GM10248 (cell line): ENCODE measurements at regions not wholly inside any gene's neighbourhood (a gene's known extent, or its start where the extent isn't known, plus 50 kb on each side); places are given as distances from the start of the nearest gene placed in this dataset.
"Not testable (repeated sequence)": the region's sequence is repeated elsewhere in the genome, so short reads cannot be mapped to it uniquely, and the experiment has no call there.

Experiments
- CTCF ChIA-PET: fragments of 300-600 bp; sonication (Branson Sonifier 250); formaldehyde crosslinking; extraction: SDS; loops from one replicate; lab custom pipeline; 2021; ENCODE audit warnings: antibody characterized with exemption; lab: Yijun Ruan, JAX
- POLR2A ChIA-PET: fragments of 350-650 bp; sonication (Branson Sonifier 250); formaldehyde crosslinking; extraction: SDS; loops from one replicate; lab custom pipeline; 2020; ENCODE audit warnings: antibody characterized with exemption; lab: Yijun Ruan, JAX
- DNase-seq: peaks from one replicate; pipeline ENCODE4 v3.0.0; 2012; ENCODE audit errors: extremely low spot score
- TF ChIP-seq, protein P1 (sequence below): IDR thresholded peaks from 2 replicates; pipeline ENCODE4 v1.5.1; 2012; ENCODE audit warnings: mild to moderate bottlenecking, low read depth; ENCODE audit errors: extremely low read depth, missing control alignments, control extremely low read depth

DNA sequence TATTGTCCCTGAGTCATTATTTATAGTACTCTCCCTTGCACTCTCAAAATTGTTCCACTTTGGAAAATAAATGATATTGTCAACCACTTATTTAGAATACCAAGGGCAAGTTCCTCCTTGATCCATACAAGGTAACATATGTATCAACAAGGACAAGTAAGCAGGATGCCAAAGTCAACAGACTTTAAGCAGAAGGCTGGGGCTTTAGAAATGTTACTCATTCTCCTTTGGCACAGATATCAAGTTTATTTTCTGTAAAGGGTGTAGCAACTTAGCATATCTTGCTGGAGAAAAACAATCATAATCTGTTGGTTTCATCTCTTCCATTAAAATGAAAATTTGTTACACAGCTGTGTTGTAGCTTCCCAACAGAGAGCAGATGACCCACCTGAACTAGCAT is 248.7 kb upstream of the SLC30A5 start:
- POLR2A ChIA-PET = no interaction called here
- TF ChIP-seq, protein P1, sequence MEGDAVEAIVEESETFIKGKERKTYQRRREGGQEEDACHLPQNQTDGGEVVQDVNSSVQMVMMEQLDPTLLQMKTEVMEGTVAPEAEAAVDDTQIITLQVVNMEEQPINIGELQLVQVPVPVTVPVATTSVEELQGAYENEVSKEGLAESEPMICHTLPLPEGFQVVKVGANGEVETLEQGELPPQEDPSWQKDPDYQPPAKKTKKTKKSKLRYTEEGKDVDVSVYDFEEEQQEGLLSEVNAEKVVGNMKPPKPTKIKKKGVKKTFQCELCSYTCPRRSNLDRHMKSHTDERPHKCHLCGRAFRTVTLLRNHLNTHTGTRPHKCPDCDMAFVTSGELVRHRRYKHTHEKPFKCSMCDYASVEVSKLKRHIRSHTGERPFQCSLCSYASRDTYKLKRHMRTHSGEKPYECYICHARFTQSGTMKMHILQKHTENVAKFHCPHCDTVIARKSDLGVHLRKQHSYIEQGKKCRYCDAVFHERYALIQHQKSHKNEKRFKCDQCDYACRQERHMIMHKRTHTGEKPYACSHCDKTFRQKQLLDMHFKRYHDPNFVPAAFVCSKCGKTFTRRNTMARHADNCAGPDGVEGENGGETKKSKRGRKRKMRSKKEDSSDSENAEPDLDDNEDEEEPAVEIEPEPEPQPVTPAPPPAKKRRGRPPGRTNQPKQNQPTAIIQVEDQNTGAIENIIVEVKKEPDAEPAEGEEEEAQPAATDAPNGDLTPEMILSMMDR = no peak
- DNase-seq = no peak
- CTCF ChIA-PET = no interaction called here

DNA sequence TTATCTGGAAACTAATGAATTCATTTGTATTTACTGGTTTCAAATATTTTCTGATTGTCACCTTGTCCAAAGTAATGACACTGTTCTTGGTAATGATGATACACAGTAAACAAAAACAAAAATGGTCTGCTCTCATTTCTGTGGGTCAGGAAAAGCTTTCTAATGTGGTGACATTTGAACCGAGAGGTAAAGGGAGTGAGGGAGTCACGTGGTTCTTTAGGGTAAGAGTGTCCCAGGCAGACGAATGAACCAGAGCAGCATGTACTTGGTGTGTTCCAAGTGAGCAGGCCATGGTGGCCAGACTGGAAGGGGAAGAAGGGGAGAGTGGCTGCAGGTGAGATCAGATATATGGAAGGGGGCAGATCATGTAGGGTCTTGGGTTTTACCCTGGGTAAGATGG is 247.0 kb upstream of the SLC30A5 start:
- CTCF ChIA-PET = no interaction called here
- DNase-seq = no peak
- TF ChIP-seq, protein P1 = no peak
- POLR2A ChIA-PET = no interaction called here

DNA sequence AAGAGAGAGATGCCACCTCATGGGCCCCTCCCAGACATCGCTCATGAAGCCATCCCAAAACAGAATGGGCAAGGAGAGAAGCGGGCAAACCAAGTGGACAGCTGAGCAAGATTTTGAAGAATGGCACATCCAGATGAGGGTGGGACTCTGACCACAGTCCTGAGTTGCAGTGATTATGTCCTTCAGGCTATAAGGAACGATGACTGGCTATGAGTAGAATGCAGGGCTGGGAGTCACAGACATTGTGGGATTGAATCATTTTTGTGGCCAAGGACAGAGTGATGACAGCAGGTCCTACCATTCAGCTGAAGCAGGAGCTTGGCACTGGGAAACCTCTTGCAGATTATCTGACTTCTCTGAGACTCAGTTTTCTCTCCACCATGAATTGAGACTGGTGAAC is 245.7 kb upstream of the SLC30A5 start:
- POLR2A ChIA-PET = no interaction called here
- CTCF ChIA-PET = no interaction called here
- DNase-seq = no peak
- TF ChIP-seq, protein P1 = no peak

DNA sequence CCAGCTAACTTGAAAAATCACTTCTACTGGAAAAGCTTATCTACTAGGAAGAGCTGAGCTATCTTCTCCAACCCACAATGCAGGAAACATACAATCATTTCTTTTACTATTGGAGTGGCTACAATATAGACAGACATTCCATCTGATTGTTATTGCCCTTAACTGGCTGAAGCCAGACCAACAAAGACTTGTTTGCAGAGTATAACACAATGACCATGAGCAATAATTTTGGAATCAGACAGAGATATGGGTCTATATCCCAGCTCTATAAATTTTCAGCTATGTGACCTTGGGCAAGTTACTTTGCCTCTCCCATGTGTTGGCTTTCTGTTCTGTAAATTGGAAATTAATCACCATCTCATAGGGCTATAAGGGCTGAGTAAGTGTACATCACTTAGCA is 244.7 kb upstream of the SLC30A5 start:
- CTCF ChIA-PET = interaction anchor here (1.2 kb wide), 1 partner anchor 11 kb away, joined by 4 read pairs; no protein-coding TSS in a partner anchor
- TF ChIP-seq, protein P1 = no peak
- POLR2A ChIA-PET = no interaction called here
- no peak for DNase-seq

DNA sequence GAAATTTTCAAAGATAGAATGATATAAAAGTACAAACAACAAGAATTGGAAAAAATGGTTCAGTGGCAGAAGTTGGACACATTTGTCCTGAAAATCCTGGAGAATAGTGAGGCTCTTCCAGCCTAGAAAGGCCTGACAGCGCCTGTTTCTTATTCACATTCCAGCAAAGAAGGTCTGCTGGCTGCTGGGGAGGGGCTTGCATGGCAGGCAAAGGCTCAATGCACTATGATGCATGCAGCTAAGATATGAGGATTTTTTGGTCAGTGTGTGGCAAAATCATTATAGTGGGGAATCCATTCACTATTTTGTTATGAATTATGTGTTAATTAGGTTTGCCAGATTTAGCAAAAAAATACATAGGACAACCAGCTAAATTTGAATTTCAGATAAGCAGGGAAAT is 243.9 kb upstream of the SLC30A5 start:
- ChIA-PET POLR2A (no interaction called here), CTCF (no interaction called here)
- no peak for DNase-seq

DNA sequence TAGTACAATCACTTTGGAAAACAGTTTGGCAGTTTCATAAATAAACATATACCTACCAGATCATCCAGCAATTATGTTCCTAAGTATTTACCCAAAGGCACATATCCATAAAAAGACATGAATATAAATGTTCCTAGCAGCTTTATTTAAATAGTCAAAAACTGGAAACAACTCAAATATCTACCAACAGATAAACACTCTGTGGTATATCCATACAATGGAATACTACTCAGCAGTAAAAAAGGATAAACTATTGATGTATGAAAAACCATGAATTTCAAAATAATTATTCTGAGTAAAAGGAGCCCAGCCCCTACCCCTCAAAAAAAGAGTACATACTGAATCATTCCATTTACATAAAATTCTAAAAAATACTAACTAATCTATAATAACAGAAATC is 232.7 kb upstream of the SLC30A5 start:
- no peak for DNase-seq
- CTCF ChIA-PET = no interaction called here
- TF ChIP-seq, protein P1 = no peak
- POLR2A ChIA-PET = no interaction called here

More for the DNA sequence above, 243.9 kb upstream of the SLC30A5 start:
- TF ChIP-seq, protein P1 = no peak

DNA sequence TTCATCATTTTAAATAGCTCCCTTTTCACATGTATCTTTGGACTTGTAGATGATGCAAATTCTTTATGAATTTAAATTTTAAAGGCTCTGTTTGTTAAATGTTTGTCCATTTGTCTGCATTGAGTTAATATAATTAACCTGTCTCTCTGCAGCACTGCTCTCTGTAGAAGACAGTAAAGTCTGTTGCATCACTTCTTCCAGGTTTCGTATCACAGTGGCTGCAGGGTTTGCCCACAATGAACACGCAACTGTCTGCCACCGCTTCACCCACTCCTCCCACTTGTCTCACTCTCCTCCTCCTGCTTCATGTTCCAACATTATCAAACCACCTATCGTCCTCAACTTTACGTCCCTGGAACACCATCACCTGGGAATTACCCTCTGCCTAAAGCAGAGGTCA is 231.3 kb upstream of the SLC30A5 start:
- TF ChIP-seq, protein P1 = no peak
- CTCF ChIA-PET = no interaction called here
- DNase-seq = no peak
- POLR2A ChIA-PET = no interaction called here

DNA sequence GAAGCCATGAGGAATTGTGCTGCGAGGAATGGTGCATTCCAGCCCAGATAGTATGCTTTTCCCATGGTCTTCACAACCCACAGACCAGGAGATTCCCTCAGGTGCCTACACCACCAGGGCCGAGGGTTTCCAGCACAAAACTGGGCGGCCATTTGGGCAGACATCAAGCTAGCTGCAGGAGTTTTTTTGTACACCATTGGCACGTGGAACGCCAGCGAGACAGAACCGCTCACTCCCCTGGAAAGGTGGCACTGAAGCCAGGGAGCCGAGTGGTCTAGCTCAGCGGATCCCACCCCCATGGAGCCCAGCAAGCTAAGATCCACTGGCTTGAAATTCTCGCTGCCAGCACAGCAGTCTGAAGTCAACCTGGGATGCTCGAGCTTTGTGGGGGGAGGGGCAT is 228.6 kb upstream of the SLC30A5 start:
- DNase-seq, CTCF ChIA-PET, POLR2A ChIA-PET: not testable (repeated sequence)
